ENCODE measurements at regions not wholly inside any gene's neighbourhood (a gene's known extent, or its start where the extent isn't known, plus 50 kb on each side); places are given as distances from the start of the nearest gene placed in this dataset.

DNA sequence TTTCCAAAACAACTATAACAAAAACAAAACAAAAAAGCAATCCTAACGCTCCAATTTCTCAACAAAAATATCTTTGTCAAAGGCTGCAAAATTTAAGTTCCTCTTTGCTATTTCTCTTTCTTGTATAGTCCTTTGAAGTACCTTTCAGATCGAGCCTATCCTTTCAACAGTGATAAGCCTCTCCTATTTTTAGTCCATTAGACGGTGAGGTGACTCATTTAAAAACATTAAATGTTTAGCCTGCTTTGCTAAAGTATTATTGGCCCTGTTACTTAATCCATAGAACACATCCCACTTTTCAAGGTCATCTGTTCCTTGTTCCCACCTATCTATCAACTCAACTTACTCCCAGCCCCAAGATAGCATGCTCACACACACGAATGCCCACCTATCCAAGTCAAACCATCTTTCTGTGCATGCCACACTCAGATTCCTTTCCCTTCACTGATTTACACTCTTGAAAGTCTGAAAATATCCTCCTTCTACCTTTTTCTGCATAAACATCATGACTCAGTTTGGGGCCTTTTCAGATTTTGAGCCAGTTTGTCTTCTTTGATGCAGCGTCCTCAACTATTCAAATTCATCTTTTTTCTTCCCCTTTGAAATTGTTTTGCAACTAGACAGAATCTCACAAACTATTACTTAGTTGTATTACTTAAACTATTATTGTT, 224.9 kb upstream of the TMEM229A start:
- H4K20me1 ChIP-seq (ENCODE audit: insufficient read depth, low read length) = no peaks in the 10 kb centered on the region
- no peaks in the 10 kb centered on the region for H3K9me3 ChIP-seq (ENCODE audit: low read length)
- FAIRE-seq (no peak), ATAC-seq (no peak), DNase-seq (ENCODE audit: low spot score) (no peak)
- no peak overlapping the region for H3K27ac ChIP-seq (ENCODE audit: extremely low read length, insufficient read depth, low read length)
- no peaks in the 10 kb centered on the region for H3K79me2 ChIP-seq (ENCODE audit: insufficient read depth, low read length)
- 10% methylated on average over 5 of the region's 5 CpGs for WGBS (ENCODE audit: low lambda C conversion rate)
- H3K4me3 ChIP-seq (replicated peaks in 1 of 3; ENCODE audit: insufficient read depth in 1 of 3, low read depth in 2 of 3, low read length in 3 of 3) = no peak overlapping the region
- CTCF ChIA-PET (ENCODE audit: low intra/inter-chr PET ratio, low total read pairs) = no interaction called here
- intact Hi-C loops (cut with micrococcal nuclease; ENCODE audit: unreplicated experiment) = loop anchor here (1.0 kb wide), 1 partner anchor 42 kb away; no protein-coding TSS in a partner anchor
- in situ Hi-C loops (cut with HindIII; ENCODE audit: extremely low pct_ligation_motif_present, low pct_unique_long_range_greater_than_20kb) = no loop called here
- no peaks in the 10 kb centered on the region for H3K27me3 ChIP-seq (ENCODE audit: control insufficient read depth in 1 of 2, insufficient read depth in 2 of 2, low read length in 2 of 2)
- no peaks in the 10 kb centered on the region for H3K4me1 ChIP-seq (ENCODE audit: insufficient read depth, low read length)
- TF ChIP-seq FIP1L1 (IDR thresholded peaks at IDR 0.05; ENCODE audit: borderline replicate concordance, insufficient read depth, low read depth, low read length) (no peak), CENPX (CRISPR knock-in tag; IDR thresholded peaks at IDR 0.05) (no peak), DNMT3B (CRISPR knock-in tag; conservative IDR thresholded peaks at IDR 0.05) (no peak), RBM39 (IDR thresholded peaks at IDR 0.05; ENCODE audit: low read depth, low read length, poor library complexity, severe bottlenecking) (no peak), SIN3A (IDR thresholded peaks at IDR 0.05; ENCODE audit: borderline replicate concordance, low read depth, low read length) (no peak), ZBTB21 (CRISPR knock-in tag; IDR thresholded peaks at IDR 0.05) (no peak), ZNF343 (CRISPR knock-in tag; IDR thresholded peaks at IDR 0.05) (no peak), TBX3 (IDR thresholded peaks at IDR 0.05; ENCODE audit: borderline replicate concordance) (no peak), SIN3B (IDR thresholded peaks at IDR 0.05; ENCODE audit: low read length) (no peak), ZNF234 (CRISPR knock-in tag; conservative IDR thresholded peaks at IDR 0.05) (no peak), YEATS4 (CRISPR knock-in tag; IDR thresholded peaks at IDR 0.05; ENCODE audit: borderline replicate concordance) (no peak), ZNF660 (CRISPR knock-in tag; IDR thresholded peaks at IDR 0.05; ENCODE audit: borderline replicate concordance, low read depth) (no peak), HNF4A (CRISPR knock-in tag; IDR thresholded peaks at IDR 0.05) (no peak), POLR2A (IDR thresholded peaks at IDR 0.05; ENCODE audit: insufficient read depth in 1 of 2, low read depth in 2 of 2, low read length in 2 of 2) (no peak)
- TF ChIP-seq, protein P1, sequence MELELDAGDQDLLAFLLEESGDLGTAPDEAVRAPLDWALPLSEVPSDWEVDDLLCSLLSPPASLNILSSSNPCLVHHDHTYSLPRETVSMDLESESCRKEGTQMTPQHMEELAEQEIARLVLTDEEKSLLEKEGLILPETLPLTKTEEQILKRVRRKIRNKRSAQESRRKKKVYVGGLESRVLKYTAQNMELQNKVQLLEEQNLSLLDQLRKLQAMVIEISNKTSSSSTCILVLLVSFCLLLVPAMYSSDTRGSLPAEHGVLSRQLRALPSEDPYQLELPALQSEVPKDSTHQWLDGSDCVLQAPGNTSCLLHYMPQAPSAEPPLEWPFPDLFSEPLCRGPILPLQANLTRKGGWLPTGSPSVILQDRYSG (CRISPR knock-in tag; IDR thresholded peaks at IDR 0.05) = no peak
- no peak overlapping the region for H3K9ac ChIP-seq (ENCODE audit: insufficient read depth, low read depth, low read length)
- H3K4me2 ChIP-seq (ENCODE audit: low read depth, low read length) = no peak overlapping the region
- BruUV-seq (replicated peaks) = no TSS peak
- no peaks in the 10 kb centered on the region for H3K36me3 ChIP-seq (replicated peaks in 1 of 2; ENCODE audit: control insufficient read depth in 1 of 2, insufficient read depth in 2 of 2, low read length in 2 of 2)
- no peak overlapping the region for H2AFZ ChIP-seq (ENCODE audit: low read length)
- POLR2A ChIA-PET = no interaction called here
